ENCODE measurements at regions not wholly inside any gene's neighbourhood (a gene's known extent, or its start where the extent isn't known, plus 50 kb on each side); places are given as distances from the start of the nearest gene placed in this dataset.

GRCh38 chr17:68706356-68706920 lies 105.3 kb upstream of the FAM20A start:
- no peak for DNase-seq (ENCODE audit: extremely low read depth, low read depth)
- TF ChIP-seq CTCF (IDR thresholded peaks at IDR 0.05; ENCODE audit: low read depth, low read length): no peak

- TF ChIP-seq CTCF (IDR thresholded peaks at IDR 0.05; ENCODE audit: low read depth, low read length): no peak
- no peak for DNase-seq (ENCODE audit: extremely low read depth, low read depth)
Measured at GRCh38 chr17:68705714-68706076, 104.5 kb upstream of the FAM20A start.

- TF ChIP-seq CTCF (IDR thresholded peaks at IDR 0.05; ENCODE audit: low read depth, low read length): no peak
- peak; percentile 79 for DNase-seq (ENCODE audit: extremely low read depth, low read depth)
Measured at GRCh38 chr17:68704871-68705713, 103.9 kb upstream of the FAM20A start.

- no peak for DNase-seq (ENCODE audit: extremely low read depth, low read depth)
- TF ChIP-seq CTCF (IDR thresholded peaks at IDR 0.05; ENCODE audit: low read depth, low read length): no peak
Measured at GRCh38 chr17:68701046-68701445, 99.9 kb upstream of the FAM20A start.

GRCh38 chr17:68700421-68700820 lies 99.3 kb upstream of the FAM20A start:
- no peak for TF ChIP-seq CTCF (IDR thresholded peaks at IDR 0.05; ENCODE audit: low read depth, low read length)

GRCh38 chr17:68699936-68700335 lies 98.8 kb upstream of the FAM20A start:
- no peak for DNase-seq (ENCODE audit: extremely low read depth, low read depth)
- TF ChIP-seq CTCF (IDR thresholded peaks at IDR 0.05; ENCODE audit: low read depth, low read length): no peak

More at GRCh38 chr17:68700421-68700820, 99.3 kb upstream of the FAM20A start:
- no peak for DNase-seq (ENCODE audit: extremely low read depth, low read depth)

- DNase-seq (ENCODE audit: extremely low read depth, low read depth): no peak
- no peak for TF ChIP-seq CTCF (IDR thresholded peaks at IDR 0.05; ENCODE audit: low read depth, low read length)
Measured at GRCh38 chr17:68698746-68699145, 97.6 kb upstream of the FAM20A start.
